GM12878 (cell line): ENCODE measurements at regions not wholly inside any gene's neighbourhood (a gene's known extent, or its start where the extent isn't known, plus 50 kb on each side); places are given as distances from the start of the nearest gene placed in this dataset.

Experiments
- ATAC-seq: fragments of 200-7000 bp; cut with Tn5 transposase; 3 replicates; pipeline ENCODE4 v1.9.1; 2020; ENCODE audit warnings: mild to moderate bottlenecking, moderate library complexity
- BruUV-seq: library from RNA; stranded (reverse); fragments of 400-500 nt; replicated peaks from 2 replicates; lab custom pipeline; 2021; lab: Mats Ljungman, UMichigan
- CTCF ChIA-PET: fragments of 300-600 bp; sonication (Branson Sonifier 250); formaldehyde crosslinking; extraction: SDS; loops from one replicate; lab custom pipeline; 2021; ENCODE audit warnings: inconsistent platforms; lab: Yijun Ruan, JAX
- POLR2A ChIA-PET: fragments of 350-600 bp; formaldehyde crosslinking; extraction: SDS; loops from one replicate; lab custom pipeline; 2021; ENCODE audit warnings: inconsistent platforms; lab: Charles Lee
- RAD21 ChIA-PET: fragments of 300-600 bp; sonication (Branson Sonifier 250); formaldehyde crosslinking; loops from one replicate; lab custom pipeline; 2023; ENCODE audit warnings: antibody characterized with exemption; ENCODE audit not compliant: unreplicated experiment; lab: Charles Lee
- SMC1A ChIA-PET: fragments of 300-600 bp; sonication (Branson Sonifier 250); formaldehyde crosslinking; loops from one replicate; lab custom pipeline; 2023; ENCODE audit not compliant: unreplicated experiment, uncharacterized antibody; lab: Charles Lee
- DNase-seq: peaks from one replicate; pipeline ENCODE4 v3.0.0-alpha.2; 2011; ENCODE audit warnings: low read depth, low spot score
- FAIRE-seq: peaks from 3 replicates; lab custom pipeline; 2011; peaks lifted over from hg19 to GRCh38; lab: Jason Lieb, UNC
- H2AFZ ChIP-seq: 2 replicates; pipeline ENCODE4 v1.6.0; 2011; ENCODE audit warnings: low read depth, low read length, control low read depth; ENCODE audit not compliant: control insufficient read depth
- H3K27ac ChIP-seq: 2 replicates; pipeline ENCODE4 v1.5.1; 2011; ENCODE audit warnings: control low read depth; ENCODE audit not compliant: control insufficient read depth, insufficient read depth
- H3K27me3 ChIP-seq, 2 experiments: replicated peaks in 1 of 2; 2 replicates each; pipeline versions ENCODE4 v1.6.0 to v1.6.1; 2011; ENCODE audit warnings: low read length in 1 of 2; ENCODE audit not compliant: control insufficient read depth in 2 of 2, insufficient read depth in 2 of 2
- H3K36me3 ChIP-seq, 2 experiments: 2 replicates each; pipeline ENCODE4 v1.5.1; 2011; ENCODE audit warnings: low read length in 1 of 2; ENCODE audit not compliant: control insufficient read depth in 2 of 2, insufficient read depth in 2 of 2
- H3K4me1 ChIP-seq: 2 replicates; pipeline ENCODE4 v1.6.1; 2011; ENCODE audit warnings: mild to moderate bottlenecking, low read length, moderate library complexity, mixed read lengths; ENCODE audit not compliant: control insufficient read depth, insufficient read depth
- H3K4me2 ChIP-seq: 2 replicates; pipeline ENCODE4 v1.6.0; 2011; ENCODE audit warnings: control low read depth; ENCODE audit not compliant: control insufficient read depth, insufficient read depth
- H3K4me3 ChIP-seq: fragments of 200-600 bp; sonication (generic); 2 replicates; pipeline ENCODE4 v1.5.1; 2016
- H3K79me2 ChIP-seq: 2 replicates; pipeline ENCODE4 v1.6.0; 2011; ENCODE audit warnings: low read length; ENCODE audit not compliant: control insufficient read depth, insufficient read depth
- H3K9ac ChIP-seq: 2 replicates; pipeline ENCODE4 v1.8.0; 2011; ENCODE audit warnings: low read length, control low read depth, mixed read lengths; ENCODE audit not compliant: control insufficient read depth, insufficient read depth
- H3K9me3 ChIP-seq: replicated peaks from 3 replicates; pipeline ENCODE4 v1.5.1; 2011; ENCODE audit warnings: mild to moderate bottlenecking, low read length; ENCODE audit not compliant: control insufficient read depth, insufficient read depth
- H4K20me1 ChIP-seq: 2 replicates; pipeline ENCODE4 v1.6.0; 2011; ENCODE audit not compliant: control insufficient read depth, insufficient read depth
- CREM ChIP-seq: IDR thresholded peaks from 2 replicates; pipeline ENCODE4 v1.6.1; 2014; ENCODE audit warnings: antibody characterized with exemption, low read depth
- HCFC1 ChIP-seq: fragments of 150-350 bp; IDR thresholded peaks from 2 replicates; pipeline ENCODE4 v1.6.1; 2014; ENCODE audit warnings: low read length
- HDAC2 ChIP-seq: fragments of 200-600 bp; sonication (generic); IDR thresholded peaks from 2 replicates; pipeline ENCODE4 v1.6.1; 2017
- HDAC6 ChIP-seq: fragments of 200-600 bp; sonication (generic); IDR thresholded peaks from one replicate; pipeline ENCODE4 v1.8.0; 2017; ENCODE audit warnings: antibody characterized with exemption; ENCODE audit not compliant: unreplicated experiment
- MYB ChIP-seq: fragments of 150-350 bp; IDR thresholded peaks from 2 replicates; pipeline ENCODE4 v1.6.1; 2014; ENCODE audit warnings: mild to moderate bottlenecking, low read depth, low read length, borderline replicate concordance
- NR2C2 ChIP-seq: IDR thresholded peaks from 2 replicates; pipeline ENCODE4 v1.6.1; 2011; ENCODE audit warnings: borderline replicate concordance, low read depth; ENCODE audit not compliant: control insufficient read depth, insufficient read length
- PAX5 ChIP-seq: IDR thresholded peaks from 2 replicates; pipeline ENCODE4 v1.6.1; 2011; ENCODE audit warnings: low read depth, low read length, borderline replicate concordance
- POLR2A ChIP-seq: IDR thresholded peaks from 2 replicates; pipeline ENCODE4 v1.6.1; 2011; ENCODE audit warnings: low read depth, mild to moderate bottlenecking, low read length
- STAT1 ChIP-seq: fragments of 450-650 bp; conservative IDR thresholded peaks from 2 replicates; pipeline ENCODE4 v1.6.1; 2014; ENCODE audit warnings: antibody characterized with exemption, mild to moderate bottlenecking
- TAF1 ChIP-seq: IDR thresholded peaks from 2 replicates; pipeline ENCODE4 v1.6.1; 2011; ENCODE audit warnings: mild to moderate bottlenecking, low read depth, low read length, borderline replicate concordance
- TARDBP ChIP-seq: IDR thresholded peaks from 2 replicates; pipeline ENCODE4 v1.6.1; 2016; ENCODE audit warnings: borderline replicate concordance
- TBL1XR1 ChIP-seq: IDR thresholded peaks from 2 replicates; pipeline ENCODE4 v1.6.1; 2012; ENCODE audit warnings: low read depth, low read length, improper control_type of control experiment
- ZNF217 ChIP-seq: fragments of 450-650 bp; IDR thresholded peaks from 2 replicates; pipeline ENCODE4 v1.6.1; 2017; ENCODE audit warnings: antibody characterized with exemption, mild to moderate bottlenecking
- WGBS: methylation state at CpG from one replicate; pipeline ENCODE4 v1.1.6; 2016; ENCODE audit warnings: low lambda C conversion rate; ENCODE audit not compliant: insufficient replicate concordance, insufficient coverage; ENCODE audit errors: missing lambda C conversion rate; 5-methylcytosine and 5-hydroxymethylcytosine counted together
- in situ Hi-C: fragments of 300-500 bp; cut with MboI; formaldehyde crosslinking; loops from 9 replicates; pipeline ENCODE4 v1.14.3; 2018; ENCODE audit warnings: mixed read lengths
- intact Hi-C: fragments of 100-400 bp; cut with micrococcal nuclease; formaldehyde crosslinking; loops from one replicate; pipeline ENCODE4 v1.14.2; 2022; ENCODE audit not compliant: unreplicated experiment
- TF ChIP-seq, protein P1 (sequence below): fragments of 450-650 bp; IDR thresholded peaks from 2 replicates; pipeline ENCODE4 v1.6.1; 2018; ENCODE audit warnings: borderline replicate concordance, mild to moderate bottlenecking; ENCODE audit not compliant: partially characterized antibody
- TF ChIP-seq, protein P2 (sequence below): fragments of 450-650 bp; IDR thresholded peaks from 2 replicates; pipeline ENCODE4 v1.6.1; 2016; ENCODE audit warnings: mild to moderate bottlenecking, moderate library complexity, borderline replicate concordance
- TF ChIP-seq, protein P3 (sequence below): fragments of 450-650 bp; IDR thresholded peaks from 2 replicates; pipeline ENCODE4 v1.6.1; 2017; ENCODE audit warnings: mild to moderate bottlenecking
- TF ChIP-seq, protein P4 (sequence below): fragments of 450-650 bp; IDR thresholded peaks from 2 replicates; pipeline ENCODE4 v1.6.1; 2016; ENCODE audit warnings: mild to moderate bottlenecking

DNA sequence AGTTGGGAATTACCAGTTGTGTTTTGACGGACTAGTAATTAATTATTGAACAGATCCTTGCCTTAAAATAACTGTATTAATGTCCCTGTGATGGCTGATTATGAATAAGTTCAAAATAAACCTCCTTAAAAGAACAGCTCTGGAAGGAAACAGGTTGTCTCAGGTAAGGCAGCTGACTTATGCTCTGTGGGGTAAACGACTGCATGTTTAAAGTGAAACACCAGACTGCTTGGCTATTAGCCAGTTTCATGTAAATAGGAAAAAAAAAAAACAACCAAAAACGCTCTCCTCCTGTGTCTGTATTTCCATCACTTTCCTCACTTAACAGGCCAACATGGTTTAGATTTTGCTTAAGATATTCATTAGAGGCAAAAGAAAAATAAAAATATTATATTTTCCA lies 243.6 kb downstream of the TMEM182 start:
- no peak for FAIRE-seq
- ChIA-PET POLR2A (no interaction called here), CTCF (no interaction called here), RAD21 (no interaction called here), SMC1A (no interaction called here)
- H3K27me3 ChIP-seq: no peaks in the 10 kb centered on the region
- no peaks in the 10 kb centered on the region for H4K20me1 ChIP-seq
- no peaks in the 10 kb centered on the region for H3K9me3 ChIP-seq
- no peak overlapping the region for H3K4me2 ChIP-seq
- H3K4me3 ChIP-seq: no peak overlapping the region
- no peak for DNase-seq
- H3K9ac ChIP-seq: no peak overlapping the region
- no peak overlapping the region for H3K27ac ChIP-seq
- no peaks in the 10 kb centered on the region for H3K79me2 ChIP-seq
- H2AFZ ChIP-seq: no peak overlapping the region
- H3K36me3 ChIP-seq: no peaks in the 10 kb centered on the region
- no TSS peak for BruUV-seq
- WGBS: 7% methylated on average over 3 of the region's 3 CpGs
- intact Hi-C loops (no loop called here), in situ Hi-C loops (no loop called here)
- ATAC-seq: no peak
- no peak for TF ChIP-seq HDAC6
- no peak for TF ChIP-seq HCFC1
- TF ChIP-seq STAT1: no peak
- TF ChIP-seq, protein P1, sequence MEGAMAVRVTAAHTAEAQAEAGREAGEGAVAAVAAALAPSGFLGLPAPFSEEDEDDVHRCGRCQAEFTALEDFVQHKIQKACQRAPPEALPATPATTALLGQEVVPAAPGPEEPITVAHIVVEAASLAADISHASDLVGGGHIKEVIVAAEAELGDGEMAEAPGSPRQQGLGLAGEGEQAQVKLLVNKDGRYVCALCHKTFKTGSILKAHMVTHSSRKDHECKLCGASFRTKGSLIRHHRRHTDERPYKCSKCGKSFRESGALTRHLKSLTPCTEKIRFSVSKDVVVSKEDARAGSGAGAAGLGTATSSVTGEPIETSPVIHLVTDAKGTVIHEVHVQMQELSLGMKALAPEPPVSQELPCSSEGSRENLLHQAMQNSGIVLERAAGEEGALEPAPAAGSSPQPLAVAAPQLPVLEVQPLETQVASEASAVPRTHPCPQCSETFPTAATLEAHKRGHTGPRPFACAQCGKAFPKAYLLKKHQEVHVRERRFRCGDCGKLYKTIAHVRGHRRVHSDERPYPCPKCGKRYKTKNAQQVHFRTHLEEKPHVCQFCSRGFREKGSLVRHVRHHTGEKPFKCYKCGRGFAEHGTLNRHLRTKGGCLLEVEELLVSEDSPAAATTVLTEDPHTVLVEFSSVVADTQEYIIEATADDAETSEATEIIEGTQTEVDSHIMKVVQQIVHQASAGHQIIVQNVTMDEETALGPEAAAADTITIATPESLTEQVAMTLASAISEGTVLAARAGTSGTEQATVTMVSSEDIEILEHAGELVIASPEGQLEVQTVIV: no peak
- no peak for TF ChIP-seq CREM
- TF ChIP-seq, protein P2, sequence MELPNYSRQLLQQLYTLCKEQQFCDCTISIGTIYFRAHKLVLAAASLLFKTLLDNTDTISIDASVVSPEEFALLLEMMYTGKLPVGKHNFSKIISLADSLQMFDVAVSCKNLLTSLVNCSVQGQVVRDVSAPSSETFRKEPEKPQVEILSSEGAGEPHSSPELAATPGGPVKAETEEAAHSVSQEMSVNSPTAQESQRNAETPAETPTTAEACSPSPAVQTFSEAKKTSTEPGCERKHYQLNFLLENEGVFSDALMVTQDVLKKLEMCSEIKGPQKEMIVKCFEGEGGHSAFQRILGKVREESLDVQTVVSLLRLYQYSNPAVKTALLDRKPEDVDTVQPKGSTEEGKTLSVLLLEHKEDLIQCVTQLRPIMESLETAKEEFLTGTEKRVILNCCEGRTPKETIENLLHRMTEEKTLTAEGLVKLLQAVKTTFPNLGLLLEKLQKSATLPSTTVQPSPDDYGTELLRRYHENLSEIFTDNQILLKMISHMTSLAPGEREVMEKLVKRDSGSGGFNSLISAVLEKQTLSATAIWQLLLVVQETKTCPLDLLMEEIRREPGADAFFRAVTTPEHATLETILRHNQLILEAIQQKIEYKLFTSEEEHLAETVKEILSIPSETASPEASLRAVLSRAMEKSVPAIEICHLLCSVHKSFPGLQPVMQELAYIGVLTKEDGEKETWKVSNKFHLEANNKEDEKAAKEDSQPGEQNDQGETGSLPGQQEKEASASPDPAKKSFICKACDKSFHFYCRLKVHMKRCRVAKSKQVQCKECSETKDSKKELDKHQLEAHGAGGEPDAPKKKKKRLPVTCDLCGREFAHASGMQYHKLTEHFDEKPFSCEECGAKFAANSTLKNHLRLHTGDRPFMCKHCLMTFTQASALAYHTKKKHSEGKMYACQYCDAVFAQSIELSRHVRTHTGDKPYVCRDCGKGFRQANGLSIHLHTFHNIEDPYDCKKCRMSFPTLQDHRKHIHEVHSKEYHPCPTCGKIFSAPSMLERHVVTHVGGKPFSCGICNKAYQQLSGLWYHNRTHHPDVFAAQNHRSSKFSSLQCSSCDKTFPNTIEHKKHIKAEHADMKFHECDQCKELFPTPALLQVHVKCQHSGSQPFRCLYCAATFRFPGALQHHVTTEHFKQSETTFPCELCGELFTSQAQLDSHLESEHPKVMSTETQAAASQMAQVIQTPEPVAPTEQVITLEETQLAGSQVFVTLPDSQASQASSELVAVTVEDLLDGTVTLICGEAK: no peak
- TF ChIP-seq, protein P3, sequence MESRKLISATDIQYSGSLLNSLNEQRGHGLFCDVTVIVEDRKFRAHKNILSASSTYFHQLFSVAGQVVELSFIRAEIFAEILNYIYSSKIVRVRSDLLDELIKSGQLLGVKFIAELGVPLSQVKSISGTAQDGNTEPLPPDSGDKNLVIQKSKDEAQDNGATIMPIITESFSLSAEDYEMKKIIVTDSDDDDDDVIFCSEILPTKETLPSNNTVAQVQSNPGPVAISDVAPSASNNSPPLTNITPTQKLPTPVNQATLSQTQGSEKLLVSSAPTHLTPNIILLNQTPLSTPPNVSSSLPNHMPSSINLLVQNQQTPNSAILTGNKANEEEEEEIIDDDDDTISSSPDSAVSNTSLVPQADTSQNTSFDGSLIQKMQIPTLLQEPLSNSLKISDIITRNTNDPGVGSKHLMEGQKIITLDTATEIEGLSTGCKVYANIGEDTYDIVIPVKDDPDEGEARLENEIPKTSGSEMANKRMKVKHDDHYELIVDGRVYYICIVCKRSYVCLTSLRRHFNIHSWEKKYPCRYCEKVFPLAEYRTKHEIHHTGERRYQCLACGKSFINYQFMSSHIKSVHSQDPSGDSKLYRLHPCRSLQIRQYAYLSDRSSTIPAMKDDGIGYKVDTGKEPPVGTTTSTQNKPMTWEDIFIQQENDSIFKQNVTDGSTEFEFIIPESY: no peak
- TF ChIP-seq ZNF217: no peak
- no peak for TF ChIP-seq HDAC2
- no peak for TF ChIP-seq POLR2A
- no peak for TF ChIP-seq TARDBP
- TF ChIP-seq MYB: no peak
- TF ChIP-seq PAX5: no peak
- TF ChIP-seq TAF1: no peak
- TF ChIP-seq, protein P4, sequence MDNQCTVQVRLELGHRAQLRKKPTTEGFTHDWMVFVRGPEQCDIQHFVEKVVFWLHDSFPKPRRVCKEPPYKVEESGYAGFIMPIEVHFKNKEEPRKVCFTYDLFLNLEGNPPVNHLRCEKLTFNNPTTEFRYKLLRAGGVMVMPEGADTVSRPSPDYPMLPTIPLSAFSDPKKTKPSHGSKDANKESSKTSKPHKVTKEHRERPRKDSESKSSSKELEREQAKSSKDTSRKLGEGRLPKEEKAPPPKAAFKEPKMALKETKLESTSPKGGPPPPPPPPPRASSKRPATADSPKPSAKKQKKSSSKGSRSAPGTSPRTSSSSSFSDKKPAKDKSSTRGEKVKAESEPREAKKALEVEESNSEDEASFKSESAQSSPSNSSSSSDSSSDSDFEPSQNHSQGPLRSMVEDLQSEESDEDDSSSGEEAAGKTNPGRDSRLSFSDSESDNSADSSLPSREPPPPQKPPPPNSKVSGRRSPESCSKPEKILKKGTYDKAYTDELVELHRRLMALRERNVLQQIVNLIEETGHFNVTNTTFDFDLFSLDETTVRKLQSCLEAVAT: no peak
- TF ChIP-seq TBL1XR1: no peak
- TF ChIP-seq NR2C2: no peak
- no peaks in the 10 kb centered on the region for H3K4me1 ChIP-seq
